Keratinocyte (primary cell): ENCODE measurements at regions not wholly inside any gene's neighbourhood (a gene's known extent, or its start where the extent isn't known, plus 50 kb on each side); places are given as distances from the start of the nearest gene placed in this dataset.
A peak's percentile ranks its signal among the peaks of the same experiment; 100 is the strongest.

Experiments used
- DNase-seq: peaks from one replicate; pipeline ENCODE4 v3.0.0-alpha.2; 2011; ENCODE audit warnings: low read depth, missing footprints, low spot score
- FAIRE-seq: peaks from 2 replicates; lab custom pipeline; 2011; peaks lifted over from hg19 to GRCh38; lab: Jason Lieb, UNC
- H2AFZ ChIP-seq: 2 replicates; pipeline ENCODE4 v1.6.0; 2012; ENCODE audit warnings: low read length, control low read depth, inconsistent platforms; ENCODE audit not compliant: control insufficient read depth
- H3K27ac ChIP-seq: 2 replicates; pipeline ENCODE4 v1.5.1; 2011; ENCODE audit warnings: low read length; ENCODE audit not compliant: control insufficient read depth, insufficient read depth
- H3K27me3 ChIP-seq: 3 replicates; pipeline ENCODE4 v1.6.0; 2011; ENCODE audit warnings: low read length; ENCODE audit not compliant: control insufficient read depth, insufficient read depth; ENCODE audit errors: extremely low read depth
- H3K36me3 ChIP-seq, 2 experiments: 2 replicates in 1 of 2; 3 replicates in 1 of 2; pipeline ENCODE4 v1.5.1; 2011; ENCODE audit warnings: low read length in 2 of 2, mild to moderate bottlenecking in 1 of 2; ENCODE audit not compliant: control insufficient read depth in 2 of 2, insufficient read depth in 2 of 2; ENCODE audit errors: extremely low read depth in 1 of 2
- H3K4me1 ChIP-seq: 3 replicates; pipeline ENCODE4 v1.5.1; 2011; ENCODE audit warnings: low read length; ENCODE audit not compliant: control insufficient read depth, insufficient read depth; ENCODE audit errors: extremely low read depth
- H3K4me2 ChIP-seq: 3 replicates; pipeline ENCODE4 v1.6.0; 2011; ENCODE audit warnings: low read depth, low read length; ENCODE audit not compliant: control insufficient read depth, insufficient read depth; ENCODE audit errors: extremely low read depth
- H3K4me3 ChIP-seq, 3 experiments: fragments of 200-600 bp in 1 of 3; sonication (generic) in 1 of 3; 2 replicates in 2 of 3; 3 replicates in 1 of 3; pipeline ENCODE4 v1.5.1; 2011 to 2016; ENCODE audit warnings: low read length in 3 of 3, mild to moderate bottlenecking in 3 of 3, control low read depth in 2 of 3, inconsistent platforms in 1 of 3, low read depth in 1 of 3, mixed read lengths in 1 of 3, mixed run types in 1 of 3, moderate library complexity in 1 of 3; ENCODE audit not compliant: control insufficient read depth in 2 of 3, insufficient read depth in 2 of 3; ENCODE audit errors: extremely low read depth in 1 of 3
- H3K79me2 ChIP-seq: 2 replicates; pipeline ENCODE4 v1.6.0; 2012; ENCODE audit warnings: low read length; ENCODE audit not compliant: control insufficient read depth, insufficient read depth
- H3K9ac ChIP-seq: 3 replicates; pipeline ENCODE4 v1.6.0; 2011; ENCODE audit warnings: low read length; ENCODE audit not compliant: control insufficient read depth, insufficient read depth; ENCODE audit errors: extremely low read depth
- H3K9me1 ChIP-seq: 3 replicates; pipeline ENCODE4 v1.6.0; 2011; ENCODE audit warnings: low read length; ENCODE audit not compliant: control insufficient read depth, insufficient read depth; ENCODE audit errors: extremely low read depth
- H3K9me3 ChIP-seq: 2 replicates; pipeline ENCODE4 v1.5.1; 2012; ENCODE audit warnings: low read depth, low read length; ENCODE audit not compliant: control insufficient read depth
- H4K20me1 ChIP-seq: 3 replicates; pipeline ENCODE4 v1.6.0; 2011; ENCODE audit warnings: low read length; ENCODE audit not compliant: control insufficient read depth, insufficient read depth; ENCODE audit errors: extremely low read depth
- EZH2 ChIP-seq: IDR thresholded peaks from one replicate; pipeline ENCODE4 v1.6.1; 2012; ENCODE audit warnings: inconsistent platforms, mild to moderate bottlenecking, low read length, moderate library complexity
- dilution Hi-C: fragments of 300-500 bp; cut with MboI; formaldehyde crosslinking; loops from one replicate; pipeline ENCODE4 v1.7.0; 2020; ENCODE audit warnings: low sequenced_read_pairs; ENCODE audit not compliant: extremely low pct_ligation_motif_present
- TF ChIP-seq, protein P1 (sequence below), 3 experiments: IDR thresholded peaks in 1 of 3; conservative IDR thresholded peaks in 1 of 3; optimal IDR thresholded peaks in 1 of 3; 2 replicates in 2 of 3; 3 replicates in 1 of 3; pipeline versions ENCODE3 to v1.5.1; 2011; ENCODE audit warnings: low read length in 3 of 3, mild to moderate bottlenecking in 3 of 3, moderate library complexity in 2 of 3, control low read depth in 1 of 3, inconsistent platforms in 1 of 3; ENCODE audit not compliant: insufficient read depth in 2 of 3; ENCODE audit errors: extremely low read depth in 1 of 3

DNA sequence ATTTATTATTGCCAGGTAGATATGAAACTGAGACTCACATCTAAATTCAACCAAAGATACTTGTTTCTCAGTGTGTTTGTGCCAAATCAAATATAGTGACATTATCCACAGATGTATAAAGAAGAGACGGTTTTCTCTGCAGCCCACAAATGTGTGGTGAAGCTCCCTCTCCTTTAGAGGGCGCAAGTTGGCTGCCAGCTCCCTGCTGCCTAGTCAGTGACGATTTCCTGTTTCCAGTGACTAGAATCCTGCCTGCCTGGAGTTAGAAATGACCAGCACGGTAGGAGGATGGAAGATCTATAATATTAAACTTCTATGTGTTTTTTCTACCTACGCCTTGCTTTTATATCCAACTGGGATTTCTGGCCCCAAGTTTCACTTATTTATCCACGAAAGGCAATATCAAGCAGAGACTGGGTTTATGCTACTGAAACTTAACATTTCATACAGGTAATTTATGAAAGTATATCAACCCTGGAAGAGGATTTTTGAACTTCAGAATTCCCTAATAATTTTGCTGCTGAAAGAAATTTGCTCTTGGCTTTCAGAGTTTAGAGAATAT, 1793.7 kb upstream of the TENM3 start:
- TF ChIP-seq, protein P1, sequence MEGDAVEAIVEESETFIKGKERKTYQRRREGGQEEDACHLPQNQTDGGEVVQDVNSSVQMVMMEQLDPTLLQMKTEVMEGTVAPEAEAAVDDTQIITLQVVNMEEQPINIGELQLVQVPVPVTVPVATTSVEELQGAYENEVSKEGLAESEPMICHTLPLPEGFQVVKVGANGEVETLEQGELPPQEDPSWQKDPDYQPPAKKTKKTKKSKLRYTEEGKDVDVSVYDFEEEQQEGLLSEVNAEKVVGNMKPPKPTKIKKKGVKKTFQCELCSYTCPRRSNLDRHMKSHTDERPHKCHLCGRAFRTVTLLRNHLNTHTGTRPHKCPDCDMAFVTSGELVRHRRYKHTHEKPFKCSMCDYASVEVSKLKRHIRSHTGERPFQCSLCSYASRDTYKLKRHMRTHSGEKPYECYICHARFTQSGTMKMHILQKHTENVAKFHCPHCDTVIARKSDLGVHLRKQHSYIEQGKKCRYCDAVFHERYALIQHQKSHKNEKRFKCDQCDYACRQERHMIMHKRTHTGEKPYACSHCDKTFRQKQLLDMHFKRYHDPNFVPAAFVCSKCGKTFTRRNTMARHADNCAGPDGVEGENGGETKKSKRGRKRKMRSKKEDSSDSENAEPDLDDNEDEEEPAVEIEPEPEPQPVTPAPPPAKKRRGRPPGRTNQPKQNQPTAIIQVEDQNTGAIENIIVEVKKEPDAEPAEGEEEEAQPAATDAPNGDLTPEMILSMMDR (optimal IDR thresholded peaks at IDR 0.05 in 1 of 3, IDR thresholded peaks at IDR 0.05 in 1 of 3, conservative IDR thresholded peaks at IDR 0.05 in 1 of 3; ENCODE audit: extremely low read depth in 1 of 3, insufficient read depth in 2 of 3, low read length in 3 of 3) = peak in 2 of 3 experiments; percentile 33 to 55
- no peak for TF ChIP-seq EZH2
- FAIRE-seq (no peak), DNase-seq (no peak)
- Histone ChIP-seq H3K4me1 (no peaks in the 10 kb centered on the region), H2AFZ (no peak overlapping the region), H3K9me3 (no peaks in the 10 kb centered on the region), H4K20me1 (no peaks in the 10 kb centered on the region), H3K27ac (no peak overlapping the region), H3K79me2 (no peaks in the 10 kb centered on the region), H3K4me2 (no peak overlapping the region), H3K9ac (no peak overlapping the region), H3K4me3 (no peak overlapping the region), H3K36me3 (no peaks in the 10 kb centered on the region), H3K9me1 (no peaks in the 10 kb centered on the region), H3K27me3 (no peaks in the 10 kb centered on the region)
- dilution Hi-C loops = no loop called here

DNA sequence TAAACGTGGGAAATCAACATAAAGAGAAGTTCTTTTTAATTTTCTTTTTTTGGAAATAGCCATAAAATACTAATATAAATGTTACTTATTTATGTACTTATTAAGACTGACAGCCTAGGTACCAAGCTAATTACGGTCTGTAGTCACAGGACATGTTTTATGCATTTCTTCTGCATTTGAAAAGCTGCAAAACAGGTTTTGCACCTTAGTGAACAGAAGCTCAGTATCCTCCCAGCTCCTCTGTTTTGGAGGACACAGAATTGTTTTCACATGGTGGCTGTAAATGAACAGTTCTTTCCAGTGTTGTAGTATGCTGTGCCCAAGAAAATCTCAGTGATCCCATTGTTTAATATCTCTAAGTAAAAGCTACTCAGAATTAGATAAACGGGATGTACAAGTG, 1788.0 kb upstream of the TENM3 start:
- Histone ChIP-seq H4K20me1 (no peaks in the 10 kb centered on the region), H3K79me2 (no peaks in the 10 kb centered on the region), H3K9me1 (no peaks in the 10 kb centered on the region), H3K9me3 (no peaks in the 10 kb centered on the region), H3K4me2 (no peak overlapping the region), H3K4me3 (no peak overlapping the region), H3K27me3 (no peaks in the 10 kb centered on the region), H2AFZ (no peak overlapping the region), H3K27ac (no peak overlapping the region), H3K36me3 (no peaks in the 10 kb centered on the region), H3K9ac (no peak overlapping the region), H3K4me1 (no peaks in the 10 kb centered on the region)
- TF ChIP-seq, protein P1 (optimal IDR thresholded peaks at IDR 0.05 in 1 of 3, IDR thresholded peaks at IDR 0.05 in 1 of 3, conservative IDR thresholded peaks at IDR 0.05 in 1 of 3; ENCODE audit: extremely low read depth in 1 of 3, insufficient read depth in 2 of 3, low read length in 3 of 3) = no peak
- no peak for TF ChIP-seq EZH2
- no peak for FAIRE-seq
- DNase-seq = no peak
- dilution Hi-C loops = no loop called here
